ENCODE measurements at regions not wholly inside any gene's neighbourhood (a gene's known extent, or its start where the extent isn't known, plus 50 kb on each side); places are given as distances from the start of the nearest gene placed in this dataset.

DNA sequence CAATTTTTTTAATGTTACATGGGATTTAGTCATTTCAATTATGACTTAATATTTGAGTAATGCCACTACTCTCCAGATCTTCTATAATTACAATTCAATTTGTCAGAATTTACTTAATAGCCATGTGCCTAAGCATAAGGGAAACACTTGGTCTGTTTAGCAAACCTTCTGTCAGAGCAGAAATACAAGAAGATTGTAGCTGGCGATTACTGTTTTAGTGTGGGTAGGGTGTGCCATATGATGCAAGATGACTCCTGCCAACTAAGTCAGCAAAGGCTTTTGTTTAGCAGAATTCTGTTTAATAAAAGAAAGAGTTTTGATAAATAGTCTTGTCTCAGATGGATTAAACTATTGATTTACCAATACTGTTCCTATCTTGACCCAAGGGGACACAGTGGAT lies 455.4 kb downstream of the RNF144B start:
- no peak overlapping the region for H2AK9ac ChIP-seq (replicated peaks; ENCODE audit: low read depth, low read length, poor library complexity)
- intact Hi-C loops (cut with micrococcal nuclease), result no loop called here
- no peak overlapping the region for H3K9ac ChIP-seq (ENCODE audit: low read depth, low read length)
- DNase-seq (no peak), ATAC-seq (ENCODE audit: low read depth) (no peak)
- H2BK5ac ChIP-seq (ENCODE audit: low read depth, low read length, poor library complexity, severe bottlenecking), result no peak overlapping the region
- no peak overlapping the region for H3K4me2 ChIP-seq (ENCODE audit: low read depth, low read length)
- no peaks in the 10 kb centered on the region for H3K4me1 ChIP-seq (ENCODE audit: control insufficient read depth, insufficient read depth, low read length)
- no peak overlapping the region for H2AFZ ChIP-seq (replicated peaks; ENCODE audit: low read length, poor library complexity)
- H3K27me3 ChIP-seq (ENCODE audit: control insufficient read depth, insufficient read depth, low read length), result no peaks in the 10 kb centered on the region
- no TSS peak for BruUV-seq (replicated peaks)
- H4K20me1 ChIP-seq (ENCODE audit: insufficient read depth, low read length), result no peaks in the 10 kb centered on the region
- H2BK20ac ChIP-seq (ENCODE audit: low read depth, low read length), result no peak overlapping the region
- H3K79me1 ChIP-seq (ENCODE audit: low read depth in 1 of 2, low read length in 2 of 2), result no peaks in the 10 kb centered on the region
- no peak overlapping the region for H3K27ac ChIP-seq (ENCODE audit: insufficient read depth, low read length)
- H4K8ac ChIP-seq (ENCODE audit: low read depth in 2 of 2, low read length in 2 of 2), result no peak overlapping the region
- ChIA-PET CTCF (no interaction called here), POLR2A (ENCODE audit: unreplicated experiment) (no interaction called here)
- WGBS, 2 experiments (ENCODE audit: extremely low coverage in 2 of 2, insufficient read length in 1 of 2), result no CpG with 5 or more reads among the region's 1 CpG
- H3K18ac ChIP-seq (ENCODE audit: low read depth, low read length), result no peak overlapping the region
- no peak overlapping the region for H4K91ac ChIP-seq (ENCODE audit: insufficient read depth, low read depth, low read length)
- no peak overlapping the region for H3K4me3 ChIP-seq (ENCODE audit: insufficient read depth, low read depth, low read length)
- no peaks in the 10 kb centered on the region for H3K36me3 ChIP-seq (ENCODE audit: control insufficient read depth, insufficient read depth, low read length)
- TF ChIP-seq RAD21 (IDR thresholded peaks at IDR 0.05; ENCODE audit: low read length), result no peak
- no peak for TF ChIP-seq MXI1 (IDR thresholded peaks at IDR 0.05; ENCODE audit: borderline replicate concordance, low read depth, low read length)
- no peak for TF ChIP-seq CHD1 (IDR thresholded peaks at IDR 0.05; ENCODE audit: low read depth, low read length)
- TF ChIP-seq, protein P1, sequence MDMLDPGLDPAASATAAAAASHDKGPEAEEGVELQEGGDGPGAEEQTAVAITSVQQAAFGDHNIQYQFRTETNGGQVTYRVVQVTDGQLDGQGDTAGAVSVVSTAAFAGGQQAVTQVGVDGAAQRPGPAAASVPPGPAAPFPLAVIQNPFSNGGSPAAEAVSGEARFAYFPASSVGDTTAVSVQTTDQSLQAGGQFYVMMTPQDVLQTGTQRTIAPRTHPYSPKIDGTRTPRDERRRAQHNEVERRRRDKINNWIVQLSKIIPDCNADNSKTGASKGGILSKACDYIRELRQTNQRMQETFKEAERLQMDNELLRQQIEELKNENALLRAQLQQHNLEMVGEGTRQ (IDR thresholded peaks at IDR 0.05; ENCODE audit: low read depth, low read length), result no peak
- TF ChIP-seq BHLHE40 (IDR thresholded peaks at IDR 0.05; ENCODE audit: low read depth, low read length), result no peak
- TF ChIP-seq, protein P2, sequence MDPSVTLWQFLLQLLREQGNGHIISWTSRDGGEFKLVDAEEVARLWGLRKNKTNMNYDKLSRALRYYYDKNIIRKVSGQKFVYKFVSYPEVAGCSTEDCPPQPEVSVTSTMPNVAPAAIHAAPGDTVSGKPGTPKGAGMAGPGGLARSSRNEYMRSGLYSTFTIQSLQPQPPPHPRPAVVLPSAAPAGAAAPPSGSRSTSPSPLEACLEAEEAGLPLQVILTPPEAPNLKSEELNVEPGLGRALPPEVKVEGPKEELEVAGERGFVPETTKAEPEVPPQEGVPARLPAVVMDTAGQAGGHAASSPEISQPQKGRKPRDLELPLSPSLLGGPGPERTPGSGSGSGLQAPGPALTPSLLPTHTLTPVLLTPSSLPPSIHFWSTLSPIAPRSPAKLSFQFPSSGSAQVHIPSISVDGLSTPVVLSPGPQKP (IDR thresholded peaks at IDR 0.05; ENCODE audit: borderline replicate concordance, low read depth, low read length), result no peak
- TF ChIP-seq MAFK (IDR thresholded peaks at IDR 0.05; ENCODE audit: low read depth, low read length), result no peak
- TF ChIP-seq FOS (IDR thresholded peaks at IDR 0.05; ENCODE audit: low read depth, low read length), result no peak
- TF ChIP-seq SMC3 (IDR thresholded peaks at IDR 0.05; ENCODE audit: low read depth, low read length), result no peak
- no peak for TF ChIP-seq MAZ (IDR thresholded peaks at IDR 0.05; ENCODE audit: borderline replicate concordance, low read depth, low read length)
- no peaks in the 10 kb centered on the region for H3K9me1 ChIP-seq (ENCODE audit: insufficient read depth, low read length)
- dilution Hi-C loops (cut with HindIII; ENCODE audit: low sequenced_read_pairs, unreplicated experiment), result no loop called here
- H2BK120ac ChIP-seq (ENCODE audit: low read depth, low read length), result no peak overlapping the region
- no peak overlapping the region for H2AK5ac ChIP-seq (ENCODE audit: low read depth, low read length)
- H3K14ac ChIP-seq (replicated peaks; ENCODE audit: low read depth, low read length), result no peak overlapping the region
- no peak overlapping the region for H3K56ac ChIP-seq (ENCODE audit: extremely low read depth, insufficient read depth, low read length)
- no peak overlapping the region for H2BK15ac ChIP-seq (ENCODE audit: low read depth, low read length)
- H3K9me3 ChIP-seq (ENCODE audit: control insufficient read depth, insufficient read depth, low read length), result peaks cover 6% of the 10 kb centered on the region
- no peak overlapping the region for H3K4ac ChIP-seq (ENCODE audit: low read depth, low read length)
- in situ Hi-C loops (cut with MboI; ENCODE audit: low sequenced_read_pairs), result no loop called here
- no peak overlapping the region for H4K5ac ChIP-seq (ENCODE audit: low read depth, low read length)
- no peak overlapping the region for H3K23ac ChIP-seq (ENCODE audit: low read depth, low read length)

Measured in IMR-90 (cell line).